Ovary (tissue), 3 donors: ENCODE measurements at regions not wholly inside any gene's neighbourhood (a gene's known extent, or its start where the extent isn't known, plus 50 kb on each side); places are given as distances from the start of the nearest gene placed in this dataset.
"Not testable (repeated sequence)": the region's sequence is repeated elsewhere in the genome, so short reads cannot be mapped to it uniquely, and the experiment has no call there.

Source experiments
- POLR2A ChIP-seq: fragments of 450-650 bp; IDR thresholded peaks from one replicate; pipeline ENCODE4 v1.6.1; 2017; ENCODE audit warnings: antibody characterized with exemption, mild to moderate bottlenecking, moderate library complexity
- TF ChIP-seq, protein P1 (sequence below), 3 donors: fragments of 450-650 bp in 2 of 3; fragments of 200-600 bp in 1 of 3; IDR thresholded peaks; one replicate each; pipeline versions ENCODE4 v1.5.1 to v1.8.0; 2016 to 2022; ENCODE audit warnings: antibody characterized with exemption in 3 of 3, mild to moderate bottlenecking in 1 of 3
- donor health status: DM: no; HTN: no; CAD: no.

DNA sequence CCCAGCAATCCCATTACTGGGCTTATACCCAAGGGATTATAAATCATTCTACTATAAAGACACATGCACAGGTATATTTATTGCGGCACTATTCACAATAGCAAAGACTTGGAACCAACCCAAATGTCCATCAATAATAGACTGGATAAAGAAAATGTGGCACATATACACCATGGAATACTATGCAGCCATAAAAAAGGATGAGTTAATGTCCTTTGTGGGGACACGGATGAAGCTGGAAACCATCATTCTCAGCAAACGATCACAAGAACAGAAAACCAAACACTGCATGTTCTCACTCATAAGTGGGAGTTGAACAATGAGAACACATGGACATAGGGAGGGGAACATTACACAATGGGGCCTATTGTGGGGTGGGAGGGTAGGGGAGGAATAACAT is 224.4 kb upstream of the SERP2 start:
- TF ChIP-seq, protein P1, sequence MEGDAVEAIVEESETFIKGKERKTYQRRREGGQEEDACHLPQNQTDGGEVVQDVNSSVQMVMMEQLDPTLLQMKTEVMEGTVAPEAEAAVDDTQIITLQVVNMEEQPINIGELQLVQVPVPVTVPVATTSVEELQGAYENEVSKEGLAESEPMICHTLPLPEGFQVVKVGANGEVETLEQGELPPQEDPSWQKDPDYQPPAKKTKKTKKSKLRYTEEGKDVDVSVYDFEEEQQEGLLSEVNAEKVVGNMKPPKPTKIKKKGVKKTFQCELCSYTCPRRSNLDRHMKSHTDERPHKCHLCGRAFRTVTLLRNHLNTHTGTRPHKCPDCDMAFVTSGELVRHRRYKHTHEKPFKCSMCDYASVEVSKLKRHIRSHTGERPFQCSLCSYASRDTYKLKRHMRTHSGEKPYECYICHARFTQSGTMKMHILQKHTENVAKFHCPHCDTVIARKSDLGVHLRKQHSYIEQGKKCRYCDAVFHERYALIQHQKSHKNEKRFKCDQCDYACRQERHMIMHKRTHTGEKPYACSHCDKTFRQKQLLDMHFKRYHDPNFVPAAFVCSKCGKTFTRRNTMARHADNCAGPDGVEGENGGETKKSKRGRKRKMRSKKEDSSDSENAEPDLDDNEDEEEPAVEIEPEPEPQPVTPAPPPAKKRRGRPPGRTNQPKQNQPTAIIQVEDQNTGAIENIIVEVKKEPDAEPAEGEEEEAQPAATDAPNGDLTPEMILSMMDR (IDR thresholded peaks at IDR 0.05): not testable (repeated sequence)
- TF ChIP-seq POLR2A: not testable (repeated sequence)
